Frontal cortex (tissue), 3 donors: ENCODE measurements at regions not wholly inside any gene's neighbourhood (a gene's known extent, or its start where the extent isn't known, plus 50 kb on each side); places are given as distances from the start of the nearest gene placed in this dataset.

Experiments used
- DNase-seq, 2 donors: peaks; one replicate each; pipeline ENCODE4 v3.0.0; 2012; ENCODE audit warnings: low spot score in 2 of 2
- FAIRE-seq: peaks from 2 replicates; lab custom pipeline; 2012; peaks lifted over from hg19 to GRCh38; lab: Jason Lieb, UNC
- donor health status: control.
- donor health status: control.
- donor health status: control.

DNA sequence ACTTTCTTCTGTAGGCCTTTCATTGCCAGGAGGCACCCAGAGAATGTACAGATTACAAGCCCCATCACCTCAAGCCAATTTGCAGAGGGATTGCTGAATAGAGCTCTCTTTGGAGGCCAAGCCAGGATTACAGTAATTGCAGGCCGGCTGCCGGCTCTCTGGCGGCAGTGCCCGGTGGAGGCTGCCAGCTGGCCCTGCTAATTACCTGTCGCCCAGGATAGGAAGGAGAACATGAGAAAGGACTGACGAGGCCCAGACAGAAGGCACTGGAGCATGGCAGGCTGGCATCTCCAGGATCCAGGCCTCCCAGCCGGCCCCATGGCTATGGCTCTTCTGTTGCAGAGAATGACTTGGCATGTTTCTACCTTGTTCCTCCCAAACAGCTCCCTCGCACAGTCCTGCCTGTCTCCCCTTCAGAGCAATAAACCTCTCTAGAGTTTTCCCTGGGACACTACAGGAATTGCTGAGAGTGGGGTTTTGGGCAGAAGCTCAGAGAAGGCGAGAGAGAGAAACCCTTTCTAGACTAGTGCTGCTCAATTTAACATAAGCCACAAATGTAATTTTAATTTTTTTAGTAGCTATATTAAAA, 273.6 kb upstream of the PROK2 start:
- DNase-seq = no peak
- no peak for FAIRE-seq

DNA sequence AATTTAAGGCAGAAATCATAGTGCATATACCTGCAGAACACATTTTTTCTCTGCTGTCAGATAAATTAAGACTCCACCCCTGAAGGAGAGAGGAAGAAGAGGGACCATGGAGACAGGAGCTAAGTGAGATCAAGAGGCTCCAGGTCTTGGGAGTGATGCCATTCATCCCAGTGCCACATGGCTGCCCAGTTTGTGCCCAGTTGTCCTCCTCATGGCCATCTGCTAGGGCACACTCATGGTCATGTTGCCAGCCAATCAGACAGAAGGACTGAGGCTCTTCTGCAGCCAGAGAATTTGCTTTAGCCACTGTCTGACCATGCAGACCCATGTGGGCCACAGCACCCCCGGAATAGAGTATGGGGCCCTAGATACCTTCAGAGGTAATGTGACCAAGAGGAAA, 270.5 kb upstream of the PROK2 start:
- DNase-seq = no peak
- FAIRE-seq = no peak

DNA sequence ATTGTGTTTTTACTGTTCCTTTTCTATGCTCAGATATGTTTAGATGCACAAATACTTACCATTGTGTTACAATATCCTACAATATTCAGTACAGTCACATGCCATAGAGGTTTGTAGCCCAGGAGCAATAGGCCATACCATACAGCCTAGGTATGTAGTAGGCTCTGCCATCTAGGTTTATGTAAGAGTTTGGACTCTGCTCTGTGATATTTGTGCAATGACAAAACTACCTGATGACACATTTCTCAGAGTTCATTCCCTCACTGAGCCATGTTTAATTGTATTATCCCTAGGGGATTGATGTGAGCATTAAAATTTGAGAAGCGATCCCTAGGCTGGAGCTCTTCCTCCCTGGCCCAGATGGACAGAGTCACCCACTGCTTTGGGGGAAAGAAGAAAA, 270.0 kb upstream of the PROK2 start:
- FAIRE-seq = no peak

GRCh38 chr3:72052841-72053409, 268.0 kb upstream of the PROK2 start:
- FAIRE-seq = no peak
- no peak for DNase-seq

More for the DNA sequence above, 270.0 kb upstream of the PROK2 start:
- DNase-seq = no peak

GRCh38 chr3:72050771-72051170, 265.8 kb upstream of the PROK2 start:
- no peak for FAIRE-seq
- no peak for DNase-seq

DNA sequence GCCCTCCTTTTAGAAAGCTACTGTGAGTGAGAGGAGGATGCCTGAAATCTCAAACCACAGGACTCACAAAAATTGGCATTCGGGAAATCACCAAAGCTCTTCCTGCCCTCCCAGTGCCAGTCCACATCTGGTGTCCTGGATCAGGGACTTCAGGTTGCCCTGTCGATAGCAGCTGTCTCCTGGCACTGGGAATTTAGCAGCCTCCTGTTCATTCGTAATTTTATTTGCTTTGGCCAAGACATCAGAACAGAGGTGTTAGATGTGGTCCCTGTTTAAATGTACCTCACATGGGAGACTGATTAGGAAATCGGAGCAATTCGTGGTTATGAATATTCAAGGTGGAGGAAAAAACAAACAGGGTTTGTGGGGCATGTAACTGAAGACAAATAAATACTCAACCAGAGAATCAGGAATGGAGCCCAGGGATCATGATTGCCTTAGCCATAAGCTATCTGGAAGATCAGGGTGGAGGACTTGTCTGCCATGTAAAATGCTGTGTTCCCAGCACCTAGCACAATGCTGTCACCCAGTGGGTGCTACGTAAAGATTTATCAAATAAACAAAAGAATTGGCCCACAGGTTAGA, 265.2 kb upstream of the PROK2 start:
- DNase-seq (no peak), FAIRE-seq (no peak)

- FAIRE-seq (no peak), DNase-seq (no peak)
These were observed 264.4 kb upstream of the PROK2 start for GRCh38 chr3:72049300-72049699.

GRCh38 chr3:72048873-72049272, 263.9 kb upstream of the PROK2 start:
- DNase-seq = no peak
- FAIRE-seq = no peak

DNA sequence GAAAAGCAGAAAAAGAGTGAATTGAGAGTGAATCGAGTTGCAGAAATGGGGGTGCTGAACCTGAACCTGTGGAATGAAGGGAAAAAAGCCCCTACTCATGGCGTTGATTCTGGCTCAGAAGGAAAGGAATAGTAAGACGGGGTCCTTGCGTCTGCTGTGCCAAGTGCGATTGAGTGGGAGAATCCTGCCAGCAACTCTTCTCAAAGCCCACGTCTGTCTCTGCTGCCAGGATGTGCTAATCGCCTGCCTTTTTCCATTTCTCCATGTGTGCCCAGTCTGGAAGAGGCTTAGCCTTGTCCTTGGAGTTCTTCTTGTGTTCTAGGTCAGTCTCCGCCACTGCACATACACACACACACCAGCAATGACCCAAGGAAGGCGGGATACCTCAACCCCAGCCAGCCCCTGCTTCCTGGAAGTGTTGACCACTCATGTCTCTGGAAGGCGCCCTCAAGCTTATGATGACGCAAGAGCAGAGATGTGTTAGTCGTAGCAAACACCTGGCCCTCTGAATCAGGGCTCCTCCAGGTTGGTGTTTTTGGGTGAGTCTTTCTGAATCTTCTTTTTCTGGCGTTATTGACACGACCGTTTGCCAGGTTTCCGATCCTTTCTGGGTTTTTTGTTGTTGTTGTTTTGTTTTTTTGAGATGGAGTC, 262.4 kb upstream of the PROK2 start:
- DNase-seq = no peak
- no peak for FAIRE-seq

DNA sequence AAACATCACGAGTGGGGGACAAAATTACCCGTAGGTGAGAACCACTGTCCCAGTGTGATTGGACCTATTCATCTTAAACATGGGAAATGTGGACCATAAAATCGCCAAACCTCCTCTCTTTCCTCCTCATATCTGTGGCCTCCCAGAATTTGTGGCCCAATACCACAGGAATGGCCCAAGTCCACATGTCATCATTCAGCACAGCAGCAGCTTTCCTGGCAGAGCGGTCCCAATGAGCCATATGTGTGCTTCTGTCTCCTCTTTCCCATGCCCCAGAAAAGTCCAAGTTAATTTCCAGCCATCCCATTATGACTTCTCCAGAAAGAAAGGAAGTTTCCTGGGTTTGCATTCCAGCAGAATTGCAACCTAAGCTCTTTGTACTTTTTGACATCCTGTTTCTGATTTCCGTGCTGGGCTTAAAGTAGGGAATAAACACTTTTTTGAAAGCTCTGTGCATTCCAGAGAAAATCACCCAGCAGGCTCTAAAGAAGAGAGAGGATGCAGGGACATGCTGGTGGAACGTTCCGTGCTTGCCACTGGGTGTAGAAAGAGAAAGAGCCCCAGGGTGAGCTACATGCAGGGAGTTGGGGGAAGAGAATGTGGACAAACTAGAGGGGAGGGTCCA, 259.4 kb upstream of the PROK2 start:
- FAIRE-seq = no peak
- no peak for DNase-seq

GRCh38 chr3:72043204-72044133, 258.5 kb upstream of the PROK2 start:
- no peak for FAIRE-seq
- DNase-seq = no peak

GRCh38 chr3:72042397-72043203, 257.7 kb upstream of the PROK2 start:
- FAIRE-seq = no peak
- DNase-seq = no peak

GRCh38 chr3:72041511-72041910, 256.6 kb upstream of the PROK2 start:
- no peak for FAIRE-seq
- DNase-seq = peak in 1 of 2 donors; percentile 12

DNA sequence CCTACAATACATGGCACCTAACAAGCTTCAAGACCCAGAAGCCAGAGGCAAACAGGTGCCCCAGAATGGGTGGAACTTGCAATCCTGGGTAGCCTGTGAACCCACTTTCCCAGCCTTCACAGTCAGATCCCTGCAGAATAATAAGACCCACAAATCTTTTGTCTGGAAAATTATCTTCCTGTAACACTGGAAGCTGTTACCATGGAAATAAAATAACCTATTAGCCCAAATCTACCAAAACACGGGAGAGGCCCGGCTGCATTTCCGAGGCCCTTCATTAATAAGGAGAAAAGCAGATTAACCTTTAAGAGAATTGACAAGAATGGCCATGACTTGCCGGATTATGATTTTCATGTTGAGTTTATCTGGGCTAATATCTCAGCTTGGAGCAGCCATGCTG, 256.1 kb upstream of the PROK2 start:
- FAIRE-seq = no peak
- no peak for DNase-seq

DNA sequence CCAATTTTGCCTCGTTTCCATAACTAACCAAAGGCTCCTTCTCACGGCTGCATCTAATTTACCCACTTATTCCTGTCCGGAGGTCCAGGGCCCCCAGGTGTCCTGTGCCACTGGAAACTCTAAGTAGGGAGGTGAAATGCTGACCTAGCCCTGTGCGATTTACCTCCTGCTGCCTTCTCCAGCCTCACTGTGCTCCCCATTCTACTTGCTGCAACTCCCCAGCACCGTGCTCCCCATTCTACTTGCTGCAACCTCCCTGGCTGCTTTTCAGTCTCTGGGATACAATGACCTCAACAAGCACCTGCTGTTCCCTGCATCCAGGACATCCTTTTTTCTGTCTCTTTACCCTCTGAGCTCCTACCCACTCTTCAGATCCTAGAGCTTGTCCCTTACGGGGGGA, 254.7 kb upstream of the PROK2 start:
- FAIRE-seq (no peak), DNase-seq (no peak)

- DNase-seq (no peak), FAIRE-seq (no peak)
These were observed 252.0 kb upstream of the PROK2 start for GRCh38 chr3:72036899-72037298.

GRCh38 chr3:72035606-72036005, 250.7 kb upstream of the PROK2 start:
- DNase-seq (no peak), FAIRE-seq (no peak)

DNA sequence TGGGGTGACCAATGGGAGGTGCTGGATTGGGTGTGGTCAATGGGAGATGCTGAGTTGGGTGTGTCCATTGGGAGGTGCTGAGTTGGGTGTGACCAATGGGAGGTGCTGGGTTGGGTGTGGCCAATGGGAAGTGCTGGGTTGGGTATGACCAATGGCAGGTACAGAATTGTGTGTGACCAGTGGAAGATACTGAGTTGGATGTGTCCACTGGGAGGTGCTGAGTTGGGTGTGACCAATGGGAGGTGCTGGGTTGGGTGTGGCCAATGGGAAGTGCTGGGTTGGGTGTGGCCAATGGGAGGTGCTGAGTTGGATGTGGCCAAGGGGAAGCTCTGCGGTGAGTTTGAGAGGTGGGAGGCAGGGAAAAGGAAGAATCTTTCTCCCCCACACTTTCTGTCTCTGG, 250.0 kb upstream of the PROK2 start:
- FAIRE-seq = no peak
- no peak for DNase-seq
